ENCODE measurements at regions not wholly inside any gene's neighbourhood (a gene's known extent, or its start where the extent isn't known, plus 50 kb on each side); places are given as distances from the start of the nearest gene placed in this dataset.

DNA sequence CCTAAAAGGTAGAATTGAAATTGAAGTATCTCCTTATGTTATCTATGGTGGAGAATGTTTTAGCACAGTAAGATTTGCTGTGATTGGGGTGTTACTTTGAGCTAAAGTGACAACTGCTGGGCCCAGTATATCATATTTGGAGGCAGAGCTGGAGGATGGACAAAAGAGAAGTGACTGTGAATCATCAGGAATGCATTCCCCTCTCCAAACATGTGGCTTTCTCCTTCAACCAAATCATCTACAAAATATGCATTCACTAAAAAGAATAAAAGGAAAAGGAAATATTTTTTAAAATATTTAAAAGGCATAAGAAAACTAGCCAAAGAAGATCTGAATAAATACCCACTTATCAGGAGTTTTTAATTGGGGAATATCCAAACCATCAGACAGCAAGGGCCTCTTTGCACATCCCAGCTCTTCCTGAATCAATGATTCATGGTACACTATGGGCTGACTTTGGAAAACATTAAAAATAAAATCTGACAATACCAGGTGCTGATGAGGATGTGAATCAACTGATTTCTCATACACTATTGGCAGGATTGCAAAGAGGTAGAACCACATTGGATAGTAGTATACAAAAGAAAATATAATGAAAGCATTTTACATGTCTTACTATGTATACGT is 671.7 kb upstream of the NR3C2 start:
- intact Hi-C loops (cut with micrococcal nuclease; ENCODE audit: unreplicated experiment): no loop called here
- no peak overlapping the region for H3K4me3 ChIP-seq (ENCODE audit: low read depth, low read length)
- TF ChIP-seq, protein P1, sequence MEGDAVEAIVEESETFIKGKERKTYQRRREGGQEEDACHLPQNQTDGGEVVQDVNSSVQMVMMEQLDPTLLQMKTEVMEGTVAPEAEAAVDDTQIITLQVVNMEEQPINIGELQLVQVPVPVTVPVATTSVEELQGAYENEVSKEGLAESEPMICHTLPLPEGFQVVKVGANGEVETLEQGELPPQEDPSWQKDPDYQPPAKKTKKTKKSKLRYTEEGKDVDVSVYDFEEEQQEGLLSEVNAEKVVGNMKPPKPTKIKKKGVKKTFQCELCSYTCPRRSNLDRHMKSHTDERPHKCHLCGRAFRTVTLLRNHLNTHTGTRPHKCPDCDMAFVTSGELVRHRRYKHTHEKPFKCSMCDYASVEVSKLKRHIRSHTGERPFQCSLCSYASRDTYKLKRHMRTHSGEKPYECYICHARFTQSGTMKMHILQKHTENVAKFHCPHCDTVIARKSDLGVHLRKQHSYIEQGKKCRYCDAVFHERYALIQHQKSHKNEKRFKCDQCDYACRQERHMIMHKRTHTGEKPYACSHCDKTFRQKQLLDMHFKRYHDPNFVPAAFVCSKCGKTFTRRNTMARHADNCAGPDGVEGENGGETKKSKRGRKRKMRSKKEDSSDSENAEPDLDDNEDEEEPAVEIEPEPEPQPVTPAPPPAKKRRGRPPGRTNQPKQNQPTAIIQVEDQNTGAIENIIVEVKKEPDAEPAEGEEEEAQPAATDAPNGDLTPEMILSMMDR (IDR thresholded peaks at IDR 0.05; ENCODE audit: insufficient read depth in 1 of 2, low read depth in 1 of 2, low read length in 1 of 2, severe bottlenecking in 1 of 2, unreplicated experiment in 1 of 2): no peak

DNA sequence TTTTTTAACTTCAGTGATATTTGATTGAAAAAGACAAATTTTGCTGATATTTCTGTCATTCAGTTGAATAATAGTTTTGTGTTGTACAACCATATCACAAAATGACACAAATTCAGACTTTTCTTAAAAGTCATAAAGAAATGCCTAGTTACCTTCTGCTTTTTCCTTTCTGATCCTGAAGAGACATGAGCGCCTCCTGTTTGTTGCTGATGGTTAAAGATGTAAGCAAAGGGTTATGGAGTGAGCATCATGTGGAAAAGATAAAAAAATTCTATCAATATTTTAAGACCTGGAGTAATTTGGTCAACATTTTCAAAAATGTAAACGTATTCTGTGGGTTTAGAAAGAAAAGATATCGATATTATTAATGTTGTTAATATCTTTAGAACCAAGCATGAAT is 669.9 kb upstream of the NR3C2 start:
- Histone ChIP-seq H3K36me3 (ENCODE audit: control insufficient read depth, insufficient read depth, low read length) (no peaks in the 10 kb centered on the region), H3K27me3 (replicated peaks; ENCODE audit: control insufficient read depth, insufficient read depth, low read length) (no peaks in the 10 kb centered on the region), H3K4me3 (ENCODE audit: low read depth, low read length) (no peak overlapping the region), H3K9me3 (no peaks in the 10 kb centered on the region), H3K4me1 (no peaks in the 10 kb centered on the region)
- CTCF ChIA-PET: no interaction called here
- TF ChIP-seq, protein P1 (IDR thresholded peaks at IDR 0.05; ENCODE audit: insufficient read depth in 1 of 2, low read depth in 1 of 2, low read length in 1 of 2, severe bottlenecking in 1 of 2, unreplicated experiment in 1 of 2): no peak
- no peaks in the 10 kb centered on the region for H3K4me1 Mint-ChIP-seq (ENCODE audit: low read depth, unreplicated experiment)
- H3K4me3 Mint-ChIP-seq (ENCODE audit: unreplicated experiment): no peak overlapping the region
- no TSS peak for BruUV-seq (replicated peaks)
- H3K36me3 Mint-ChIP-seq (ENCODE audit: insufficient read depth, unreplicated experiment): no peaks in the 10 kb centered on the region
- POLR2A ChIA-PET: no interaction called here
- peaks cover 8% of the 10 kb centered on the region for H3K27me3 Mint-ChIP-seq (ENCODE audit: insufficient read depth, unreplicated experiment)
- DNase-seq: no peak
- intact Hi-C loops (cut with micrococcal nuclease; ENCODE audit: unreplicated experiment): no loop called here
- H3K9me3 Mint-ChIP-seq (ENCODE audit: unreplicated experiment): no peaks in the 10 kb centered on the region
- no peak overlapping the region for H3K27ac Mint-ChIP-seq (ENCODE audit: unreplicated experiment)

More for the DNA sequence above, 671.7 kb upstream of the NR3C2 start:
- peaks cover 8% of the 10 kb centered on the region for H3K27me3 Mint-ChIP-seq (ENCODE audit: insufficient read depth, unreplicated experiment)
- H3K36me3 ChIP-seq (ENCODE audit: control insufficient read depth, insufficient read depth, low read length): no peaks in the 10 kb centered on the region
- no peaks in the 10 kb centered on the region for H3K4me1 ChIP-seq
- H3K9me3 Mint-ChIP-seq (ENCODE audit: unreplicated experiment): no peaks in the 10 kb centered on the region
- H3K9me3 ChIP-seq: no peaks in the 10 kb centered on the region
- H3K27ac Mint-ChIP-seq (ENCODE audit: unreplicated experiment): no peak overlapping the region
- ChIA-PET POLR2A (no interaction called here), CTCF (no interaction called here)
- H3K4me1 Mint-ChIP-seq (ENCODE audit: low read depth, unreplicated experiment): no peaks in the 10 kb centered on the region
- no TSS peak for BruUV-seq (replicated peaks)
- H3K4me3 Mint-ChIP-seq (ENCODE audit: unreplicated experiment): no peak overlapping the region
- no peaks in the 10 kb centered on the region for H3K27me3 ChIP-seq (replicated peaks; ENCODE audit: control insufficient read depth, insufficient read depth, low read length)
- H3K36me3 Mint-ChIP-seq (ENCODE audit: insufficient read depth, unreplicated experiment): no peaks in the 10 kb centered on the region
- DNase-seq: no peak

DNA sequence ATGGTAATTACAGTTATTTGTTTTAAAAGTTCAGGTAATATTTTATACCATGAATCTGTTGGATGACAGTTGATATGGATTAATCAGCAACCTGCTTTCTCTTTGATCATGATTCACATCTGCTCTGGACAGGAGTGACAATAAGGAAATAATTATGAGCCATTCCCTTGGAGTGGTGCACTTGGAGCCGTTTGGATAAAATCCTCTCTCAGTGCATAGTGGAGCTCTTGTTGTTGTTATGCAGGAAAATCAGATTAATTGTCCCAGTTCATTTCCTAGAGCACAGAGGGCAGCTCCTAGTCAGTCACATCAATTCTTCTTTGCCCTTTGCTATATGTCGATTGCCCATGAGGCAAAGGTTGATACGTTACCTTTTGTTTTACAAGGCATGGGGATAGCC is 668.3 kb upstream of the NR3C2 start:
- H3K9me3 Mint-ChIP-seq (ENCODE audit: unreplicated experiment): no peaks in the 10 kb centered on the region
- H3K4me1 Mint-ChIP-seq (ENCODE audit: low read depth, unreplicated experiment): no peaks in the 10 kb centered on the region
- intact Hi-C loops (cut with micrococcal nuclease; ENCODE audit: unreplicated experiment): no loop called here
- BruUV-seq (replicated peaks): no TSS peak
- no peaks in the 10 kb centered on the region for H3K36me3 Mint-ChIP-seq (ENCODE audit: insufficient read depth, unreplicated experiment)
- TF ChIP-seq, protein P1 (IDR thresholded peaks at IDR 0.05; ENCODE audit: insufficient read depth in 1 of 2, low read depth in 1 of 2, low read length in 1 of 2, severe bottlenecking in 1 of 2, unreplicated experiment in 1 of 2): no peak
- CTCF ChIA-PET: no interaction called here
- H3K36me3 ChIP-seq (ENCODE audit: control insufficient read depth, insufficient read depth, low read length): no peaks in the 10 kb centered on the region
- H3K27ac Mint-ChIP-seq (ENCODE audit: unreplicated experiment): no peak overlapping the region
- H3K4me1 ChIP-seq: no peaks in the 10 kb centered on the region
- H3K27me3 Mint-ChIP-seq (ENCODE audit: insufficient read depth, unreplicated experiment): peaks cover 5% of the 10 kb centered on the region
- POLR2A ChIA-PET: no interaction called here
- H3K27me3 ChIP-seq (replicated peaks; ENCODE audit: control insufficient read depth, insufficient read depth, low read length): no peaks in the 10 kb centered on the region
- H3K4me3 Mint-ChIP-seq (ENCODE audit: unreplicated experiment): no peak overlapping the region
- no peak overlapping the region for H3K4me3 ChIP-seq (ENCODE audit: low read depth, low read length)
- H3K9me3 ChIP-seq: no peaks in the 10 kb centered on the region
- no peak for DNase-seq
